ENCODE measurements at regions not wholly inside any gene's neighbourhood (a gene's known extent, or its start where the extent isn't known, plus 50 kb on each side); places are given as distances from the start of the nearest gene placed in this dataset.

DNA sequence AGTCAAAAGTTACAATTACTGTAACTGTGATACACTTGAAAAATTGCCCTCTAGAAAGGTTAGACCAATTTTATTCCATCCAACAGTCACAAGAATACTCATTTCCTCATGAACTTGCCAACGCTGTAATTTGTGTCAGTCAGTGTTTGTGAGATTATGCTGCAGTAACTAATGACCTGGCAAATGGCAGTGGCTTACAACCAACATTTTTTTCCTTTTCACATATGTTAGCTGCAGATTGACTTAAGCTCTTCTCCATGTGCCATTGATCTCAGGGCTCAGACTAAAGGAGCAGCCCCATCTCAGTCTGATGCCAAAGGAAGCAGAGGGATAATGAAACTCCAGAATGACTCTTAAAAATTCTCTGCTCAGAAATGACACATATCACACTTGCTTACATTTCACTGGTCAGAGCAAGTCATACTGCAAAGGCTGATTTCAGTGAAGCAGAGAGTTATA lies 92.3 kb upstream of the ELOVL5 start (continued):
- TF ChIP-seq RAD51 (IDR thresholded peaks at IDR 0.05) (no peak), RFX5 (IDR thresholded peaks at IDR 0.05; ENCODE audit: low read depth, low read length) (no peak), ZNF24 (IDR thresholded peaks at IDR 0.05) (no peak), NR2F1 (conservative IDR thresholded peaks at IDR 0.05) (peak; percentile 41; the same call in 1 of the 2 replicates), BCL11A (IDR thresholded peaks at IDR 0.05; ENCODE audit: low read depth, low read length) (peak; percentile 79), NFIC (IDR thresholded peaks at IDR 0.05; ENCODE audit: low read depth, low read length) (peak; percentile 84; the same call in 1 of the 2 replicates), RCOR1 (conservative IDR thresholded peaks at IDR 0.05; ENCODE audit: low read depth, low read length) (no peak), HDAC6 (IDR thresholded peaks at IDR 0.05; ENCODE audit: unreplicated experiment) (no peak), NFXL1 (IDR thresholded peaks at IDR 0.05; ENCODE audit: borderline replicate concordance) (no peak), RB1 (IDR thresholded peaks at IDR 0.05; ENCODE audit: borderline replicate concordance) (no peak), DPF2 (IDR thresholded peaks at IDR 0.05) (peak; percentile 79; the same call in 1 of the 2 replicates), SMARCA5 (IDR thresholded peaks at IDR 0.05) (no peak), RUNX3 (IDR thresholded peaks at IDR 0.05; ENCODE audit: low read length) (peak; percentile 61; the same call in 1 of the 2 replicates), BCLAF1 (IDR thresholded peaks at IDR 0.05) (no peak), POLR2AphosphoS5 (IDR thresholded peaks at IDR 0.05; ENCODE audit: low read length) (no peak), HDGF (IDR thresholded peaks at IDR 0.05) (no peak), MXI1 (IDR thresholded peaks at IDR 0.05; ENCODE audit: low read depth, low read length) (no peak), PBX3 (IDR thresholded peaks at IDR 0.05; ENCODE audit: insufficient replicate concordance, low read depth, low read length) (no peak), PAX5 (IDR thresholded peaks at IDR 0.05; ENCODE audit: borderline replicate concordance, low read depth, low read length) (0 out of 2 replicates have a peak, but pooled peaks have one; percentile 29), NBN (IDR thresholded peaks at IDR 0.05) (no peak; the same call in 1 of the 2 replicates)
- TF ChIP-seq, protein P1, sequence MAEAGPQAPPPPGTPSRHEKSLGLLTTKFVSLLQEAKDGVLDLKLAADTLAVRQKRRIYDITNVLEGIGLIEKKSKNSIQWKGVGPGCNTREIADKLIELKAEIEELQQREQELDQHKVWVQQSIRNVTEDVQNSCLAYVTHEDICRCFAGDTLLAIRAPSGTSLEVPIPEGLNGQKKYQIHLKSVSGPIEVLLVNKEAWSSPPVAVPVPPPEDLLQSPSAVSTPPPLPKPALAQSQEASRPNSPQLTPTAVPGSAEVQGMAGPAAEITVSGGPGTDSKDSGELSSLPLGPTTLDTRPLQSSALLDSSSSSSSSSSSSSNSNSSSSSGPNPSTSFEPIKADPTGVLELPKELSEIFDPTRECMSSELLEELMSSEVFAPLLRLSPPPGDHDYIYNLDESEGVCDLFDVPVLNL (IDR thresholded peaks at IDR 0.05; ENCODE audit: low read depth, low read length): no peak
- TF ChIP-seq, protein P2, sequence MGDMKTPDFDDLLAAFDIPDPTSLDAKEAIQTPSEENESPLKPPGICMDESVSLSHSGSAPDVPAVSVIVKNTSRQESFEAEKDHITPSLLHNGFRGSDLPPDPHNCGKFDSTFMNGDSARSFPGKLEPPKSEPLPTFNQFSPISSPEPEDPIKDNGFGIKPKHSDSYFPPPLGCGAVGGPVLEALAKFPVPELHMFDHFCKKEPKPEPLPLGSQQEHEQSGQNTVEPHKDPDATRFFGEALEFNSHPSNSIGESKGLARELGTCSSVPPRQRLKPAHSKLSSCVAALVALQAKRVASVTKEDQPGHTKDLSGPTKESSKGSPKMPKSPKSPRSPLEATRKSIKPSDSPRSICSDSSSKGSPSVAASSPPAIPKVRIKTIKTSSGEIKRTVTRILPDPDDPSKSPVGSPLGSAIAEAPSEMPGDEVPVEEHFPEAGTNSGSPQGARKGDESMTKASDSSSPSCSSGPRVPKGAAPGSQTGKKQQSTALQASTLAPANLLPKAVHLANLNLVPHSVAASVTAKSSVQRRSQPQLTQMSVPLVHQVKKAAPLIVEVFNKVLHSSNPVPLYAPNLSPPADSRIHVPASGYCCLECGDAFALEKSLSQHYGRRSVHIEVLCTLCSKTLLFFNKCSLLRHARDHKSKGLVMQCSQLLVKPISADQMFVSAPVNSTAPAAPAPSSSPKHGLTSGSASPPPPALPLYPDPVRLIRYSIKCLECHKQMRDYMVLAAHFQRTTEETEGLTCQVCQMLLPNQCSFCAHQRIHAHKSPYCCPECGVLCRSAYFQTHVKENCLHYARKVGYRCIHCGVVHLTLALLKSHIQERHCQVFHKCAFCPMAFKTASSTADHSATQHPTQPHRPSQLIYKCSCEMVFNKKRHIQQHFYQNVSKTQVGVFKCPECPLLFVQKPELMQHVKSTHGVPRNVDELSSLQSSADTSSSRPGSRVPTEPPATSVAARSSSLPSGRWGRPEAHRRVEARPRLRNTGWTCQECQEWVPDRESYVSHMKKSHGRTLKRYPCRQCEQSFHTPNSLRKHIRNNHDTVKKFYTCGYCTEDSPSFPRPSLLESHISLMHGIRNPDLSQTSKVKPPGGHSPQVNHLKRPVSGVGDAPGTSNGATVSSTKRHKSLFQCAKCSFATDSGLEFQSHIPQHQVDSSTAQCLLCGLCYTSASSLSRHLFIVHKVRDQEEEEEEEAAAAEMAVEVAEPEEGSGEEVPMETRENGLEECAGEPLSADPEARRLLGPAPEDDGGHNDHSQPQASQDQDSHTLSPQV (IDR thresholded peaks at IDR 0.05): no peak
- TF ChIP-seq, protein P3, sequence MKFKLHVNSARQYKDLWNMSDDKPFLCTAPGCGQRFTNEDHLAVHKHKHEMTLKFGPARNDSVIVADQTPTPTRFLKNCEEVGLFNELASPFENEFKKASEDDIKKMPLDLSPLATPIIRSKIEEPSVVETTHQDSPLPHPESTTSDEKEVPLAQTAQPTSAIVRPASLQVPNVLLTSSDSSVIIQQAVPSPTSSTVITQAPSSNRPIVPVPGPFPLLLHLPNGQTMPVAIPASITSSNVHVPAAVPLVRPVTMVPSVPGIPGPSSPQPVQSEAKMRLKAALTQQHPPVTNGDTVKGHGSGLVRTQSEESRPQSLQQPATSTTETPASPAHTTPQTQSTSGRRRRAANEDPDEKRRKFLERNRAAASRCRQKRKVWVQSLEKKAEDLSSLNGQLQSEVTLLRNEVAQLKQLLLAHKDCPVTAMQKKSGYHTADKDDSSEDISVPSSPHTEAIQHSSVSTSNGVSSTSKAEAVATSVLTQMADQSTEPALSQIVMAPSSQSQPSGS (IDR thresholded peaks at IDR 0.05; ENCODE audit: low read length): 0 out of 2 replicates have a peak, but pooled peaks have one; percentile 60

All from GM12878 (cell line).